Right lobe of liver (tissue), 6 donors: ENCODE measurements at regions not wholly inside any gene's neighbourhood (a gene's known extent, or its start where the extent isn't known, plus 50 kb on each side); places are given as distances from the start of the nearest gene placed in this dataset.

Experiments
- ATAC-seq, 4 donors: fragments of 200-7000 bp; cut with Tn5 transposase; one replicate each; pipeline ENCODE4 v1.9.1; 2020; ENCODE audit warnings: mild to moderate bottlenecking in 4 of 4, moderate library complexity in 4 of 4
- DNase-seq, 3 donors: peaks; one replicate each; pipeline ENCODE4 v3.0.0-alpha.2; 2020
- H3K27ac ChIP-seq, 3 donors: fragments of 200-600 bp; one replicate each; pipeline ENCODE4 v1.8.0; 2022
- H3K27me3 ChIP-seq, 2 donors: fragments of 200-600 bp; one replicate each; pipeline ENCODE4 v1.8.0; 2022
- H3K36me3 ChIP-seq, 4 donors: fragments of 200-600 bp; sonication (generic) in 1 of 4; one replicate each; pipeline versions ENCODE4 v1.5.1 to v1.8.0; 2017 to 2022; ENCODE audit warnings: control low read depth in 1 of 4
- H3K4me1 ChIP-seq, 4 donors: fragments of 200-600 bp; sonication (generic) in 1 of 4; one replicate each; pipeline versions ENCODE4 v1.5.1 to v1.8.0; 2017 to 2022; ENCODE audit warnings: control low read depth in 1 of 4
- H3K4me3 ChIP-seq, 3 donors: fragments of 200-600 bp; one replicate each; pipeline ENCODE4 v1.8.0; 2022
- H3K9me3 ChIP-seq, 4 donors: fragments of 200-600 bp; sonication (generic) in 1 of 4; one replicate each; pipeline versions ENCODE4 v1.5.1 to v1.8.0; 2017 to 2022; ENCODE audit warnings: control low read depth in 1 of 4
- CTCF ChIP-seq, 4 donors: fragments of 200-600 bp in 3 of 4; fragments of 450-650 bp in 1 of 4; IDR thresholded peaks; one replicate each; pipeline versions ENCODE4 v1.5.1 to v1.8.0; 2016 to 2022; ENCODE audit warnings: antibody characterized with exemption in 4 of 4, mild to moderate bottlenecking in 2 of 4
- POLR2A ChIP-seq: fragments of 450-650 bp; IDR thresholded peaks from one replicate; pipeline ENCODE4 v1.6.1; 2017; ENCODE audit warnings: antibody characterized with exemption, mild to moderate bottlenecking
- WGBS: methylation state at CpG from one replicate; pipeline ENCODE4 v1.1.6; 2018; ENCODE audit warnings: low coverage, low lambda C conversion rate; ENCODE audit not compliant: insufficient coverage; ENCODE audit errors: missing lambda C conversion rate; 5-methylcytosine and 5-hydroxymethylcytosine counted together
- intact Hi-C, 2 donors: fragments of 100-400 bp; cut with DNase I; formaldehyde crosslinking; loops; one replicate each; pipeline versions ENCODE4 v1.11.2 to v1.14.1; 2022
- donor health status: DM: no; HTN: yes; CAD: no.
- donor health status: DM: no; HTN: no; CAD: no.
- donor health status: DM: no; HTN: no; CAD: no.
- donor health status: DM: no; HTN: yes; CAD: no.
- donor health status: DM: no; HTN: yes; CAD: no.

- 50% methylated on average over 1 of the region's 2 CpGs for WGBS
Measured at GRCh38 chr5:68467794-68468193, 252.2 kb downstream of the PIK3R1 start.

GRCh38 chr5:68468322-68468721 lies 252.8 kb downstream of the PIK3R1 start:
- intact Hi-C loops: no loop called here
- no peak for TF ChIP-seq POLR2A
- no peak for TF ChIP-seq CTCF (IDR thresholded peaks at IDR 0.05)
- Histone ChIP-seq H3K27me3 (no peaks in the 10 kb centered on the region), H3K27ac (no peak overlapping the region), H3K36me3 (no peaks in the 10 kb centered on the region), H3K4me3 (no peak overlapping the region), H3K4me1 (peaks cover 0 to 7% (median 0%) of the 10 kb centered on the region in 4 donors), H3K9me3 (no peaks in the 10 kb centered on the region)
- no peak for ATAC-seq
- WGBS: 93% methylated on average over 4 of the region's 4 CpGs
- DNase-seq: no peak

More at GRCh38 chr5:68467794-68468193, 252.2 kb downstream of the PIK3R1 start:
- peaks cover 0 to 7% (median 0%) of the 10 kb centered on the region in 4 donors for H3K4me1 ChIP-seq
- no peak overlapping the region for H3K27ac ChIP-seq
- no peak for TF ChIP-seq POLR2A
- TF ChIP-seq CTCF (IDR thresholded peaks at IDR 0.05): no peak
- H3K4me3 ChIP-seq: no peak overlapping the region
- intact Hi-C loops: no loop called here
- ATAC-seq (peak; percentile 64 to 92 (median 78)), DNase-seq (peak in 2 of 3 donors; percentile 56 to 60)
- no peaks in the 10 kb centered on the region for H3K27me3 ChIP-seq
- no peaks in the 10 kb centered on the region for H3K9me3 ChIP-seq
- no peaks in the 10 kb centered on the region for H3K36me3 ChIP-seq

DNA sequence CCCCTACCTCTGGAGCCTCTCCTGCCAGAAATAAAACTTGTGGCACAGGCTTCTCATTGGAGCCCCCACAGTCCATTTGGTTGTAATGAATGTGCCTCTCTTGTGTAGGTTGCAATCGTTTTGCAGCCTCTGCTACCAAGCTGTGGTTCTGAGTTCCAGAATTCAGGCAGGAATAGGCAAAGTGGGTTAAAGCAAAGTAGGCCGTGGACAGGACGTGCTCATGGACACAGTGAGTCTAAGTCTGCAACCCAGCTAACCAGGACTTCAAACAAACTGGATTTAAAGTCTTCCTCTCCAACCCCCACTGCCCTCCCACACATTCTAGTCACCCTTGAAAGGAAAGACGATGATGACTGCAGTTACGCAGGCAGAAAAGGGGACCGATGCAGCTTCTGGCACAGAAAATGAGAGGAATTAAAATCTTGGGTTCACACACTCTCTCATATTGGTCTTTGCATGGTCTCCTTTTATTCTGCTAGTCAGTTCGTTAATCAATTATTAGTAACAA lies 260.0 kb downstream of the PIK3R1 start:
- intact Hi-C loops: no loop called here
- H3K27ac ChIP-seq: no peak overlapping the region
- H3K27me3 ChIP-seq: no peaks in the 10 kb centered on the region
- no peak for TF ChIP-seq POLR2A
- no peak for TF ChIP-seq CTCF (IDR thresholded peaks at IDR 0.05)
- H3K4me3 ChIP-seq: no peak overlapping the region
- no peaks in the 10 kb centered on the region for H3K36me3 ChIP-seq
- no peak for DNase-seq
- no peaks in the 10 kb centered on the region for H3K4me1 ChIP-seq
- no peaks in the 10 kb centered on the region for H3K9me3 ChIP-seq
- WGBS: 80% methylated on average over 6 of the region's 7 CpGs
- ATAC-seq: no peak

DNA sequence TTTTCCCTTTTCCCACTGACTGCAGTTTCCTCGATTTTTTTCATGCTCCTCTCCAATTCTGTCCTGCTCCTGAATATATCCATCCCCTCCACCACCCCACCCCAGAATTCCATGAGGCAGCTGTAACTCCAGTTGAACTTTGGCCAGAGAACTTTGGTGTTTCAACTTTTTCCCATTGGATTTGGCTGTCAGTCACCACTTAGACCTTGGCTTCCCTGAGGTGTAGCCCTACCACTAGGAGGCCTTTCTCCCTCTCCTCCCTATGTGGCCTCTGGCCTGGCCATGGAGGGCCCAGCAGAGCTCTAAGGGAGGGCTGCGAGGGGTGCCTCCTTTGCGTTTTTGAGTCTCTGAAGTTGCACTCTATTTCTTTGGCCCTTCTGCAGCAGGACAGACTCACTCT lies 261.3 kb downstream of the PIK3R1 start:
- no peaks in the 10 kb centered on the region for H3K4me1 ChIP-seq
- H3K27ac ChIP-seq: no peak overlapping the region
- TF ChIP-seq CTCF (IDR thresholded peaks at IDR 0.05) (peak in 3 of 4 donors; percentile 16 to 44 (median 21)), POLR2A (no peak)
- peak in 1 of 3 donors; percentile 50 for DNase-seq
- ATAC-seq: peak; percentile 64 to 96 (median 78)
- 93% methylated on average over 2 of the region's 3 CpGs for WGBS
- H3K27me3 ChIP-seq: no peaks in the 10 kb centered on the region
- no peak overlapping the region for H3K4me3 ChIP-seq
- intact Hi-C loops: no loop called here
- no peaks in the 10 kb centered on the region for H3K36me3 ChIP-seq
- H3K9me3 ChIP-seq: no peaks in the 10 kb centered on the region
